Gastrocnemius medialis (tissue), 4 donors: ENCODE measurements at regions not wholly inside any gene's neighbourhood (a gene's known extent, or its start where the extent isn't known, plus 50 kb on each side); places are given as distances from the start of the nearest gene placed in this dataset.

Experiments used
- ATAC-seq, 2 donors: fragments of 150-250 bp; one replicate each; pipeline ENCODE4 v1.9.1; 2016
- DNase-seq, 2 donors: peaks; one replicate each; pipeline ENCODE4 v3.0.0-alpha.2; 2019
- H3K27ac ChIP-seq, 4 donors: fragments of 200-600 bp; sonication (generic); 1 replicate in 1 of 4; 2 replicates in 3 of 4; pipeline ENCODE4 v1.5.1; 2016 to 2018; ENCODE audit warnings: mild to moderate bottlenecking in 2 of 4, moderate library complexity in 1 of 4
- H3K27me3 ChIP-seq, 3 donors: fragments of 200-600 bp; sonication (generic) in 2 of 3; 1 replicate in 1 of 3; 2 replicates in 2 of 3; pipeline versions ENCODE4 v1.5.1 to v1.6.0; 2016 to 2019; ENCODE audit warnings: mild to moderate bottlenecking in 1 of 3, moderate library complexity in 1 of 3
- H3K36me3 ChIP-seq, 2 donors: fragments of 200-600 bp; sonication (generic) in 1 of 2; one replicate each; pipeline ENCODE4 v1.5.1; 2017 to 2018
- H3K4me1 ChIP-seq, 2 donors: fragments of 200-600 bp; sonication (generic) in 1 of 2; one replicate each; pipeline ENCODE4 v1.5.1; 2016 to 2017; ENCODE audit warnings: mild to moderate bottlenecking in 2 of 2
- H3K4me3 ChIP-seq, 4 donors: fragments of 200-600 bp; sonication (generic) in 3 of 4; 1 replicate in 1 of 4; 2 replicates in 3 of 4; pipeline ENCODE4 v1.5.1; 2016 to 2019; ENCODE audit warnings: mild to moderate bottlenecking in 2 of 4
- H3K9me3 ChIP-seq, 3 donors: fragments of 200-600 bp; sonication (generic) in 2 of 3; 1 replicate in 1 of 3; 2 replicates in 2 of 3; pipeline ENCODE4 v1.5.1; 2016 to 2019
- POLR2A ChIP-seq, 2 donors: fragments of 450-650 bp; IDR thresholded peaks; one replicate each; pipeline ENCODE4 v1.6.1; 2017; ENCODE audit warnings: antibody characterized with exemption in 2 of 2, mild to moderate bottlenecking in 2 of 2, moderate library complexity in 2 of 2
- in situ Hi-C, 4 donors: fragments of 200-750 bp; cut with MboI; loops; one replicate each; pipeline versions ENCODE4 v1.15.0 to v1.8.0; 2017; ENCODE audit warnings: low sequenced_read_pairs in 4 of 4
- intact Hi-C: fragments of 100-400 bp; cut with DNase I; formaldehyde crosslinking; loops from one replicate; pipeline ENCODE4 v1.15.1; 2023; ENCODE audit warnings: low total_unique reads
- TF ChIP-seq, protein P1 (sequence below), 5 experiments: fragments of 450-650 bp in 3 of 5; fragments of 200-600 bp in 2 of 5; sonication (generic) in 2 of 5; IDR thresholded peaks in 4 of 5; conservative IDR thresholded peaks in 1 of 5; 1 replicate in 4 of 5; 2 replicates in 1 of 5; pipeline ENCODE4 v1.5.1; 2016 to 2019; ENCODE audit warnings: antibody characterized with exemption in 5 of 5, mild to moderate bottlenecking in 3 of 5, moderate library complexity in 3 of 5

DNA sequence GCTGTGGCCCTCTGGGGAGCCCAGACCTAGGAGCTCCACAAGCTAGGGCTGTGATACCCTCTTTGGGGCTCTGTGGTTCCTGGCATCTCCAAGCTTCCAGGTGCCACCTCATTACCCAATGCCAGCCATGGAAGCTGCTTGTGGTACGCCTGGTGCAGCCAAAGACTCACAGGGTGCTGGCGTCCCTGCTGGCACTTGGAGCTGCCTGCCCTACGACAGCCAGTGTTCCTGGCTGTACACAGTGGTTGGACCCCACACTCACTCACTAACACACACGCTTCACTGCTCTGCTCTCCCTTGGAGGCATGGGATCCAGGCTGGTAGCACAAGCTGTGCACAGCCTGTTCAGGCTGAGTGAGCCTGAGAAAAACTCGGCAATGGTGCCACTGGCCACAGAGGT is 894.1 kb upstream of the PHF14 start:
- Histone ChIP-seq H3K9me3 (no peaks in the 10 kb centered on the region), H3K4me3 (no peak overlapping the region), H3K27ac (no peak overlapping the region), H3K4me1 (no peaks in the 10 kb centered on the region), H3K27me3 (no peaks in the 10 kb centered on the region), H3K36me3 (no peaks in the 10 kb centered on the region)
- ATAC-seq (no peak), DNase-seq (no peak)
- no peak for TF ChIP-seq POLR2A (IDR thresholded peaks at IDR 0.05)
- TF ChIP-seq, protein P1, sequence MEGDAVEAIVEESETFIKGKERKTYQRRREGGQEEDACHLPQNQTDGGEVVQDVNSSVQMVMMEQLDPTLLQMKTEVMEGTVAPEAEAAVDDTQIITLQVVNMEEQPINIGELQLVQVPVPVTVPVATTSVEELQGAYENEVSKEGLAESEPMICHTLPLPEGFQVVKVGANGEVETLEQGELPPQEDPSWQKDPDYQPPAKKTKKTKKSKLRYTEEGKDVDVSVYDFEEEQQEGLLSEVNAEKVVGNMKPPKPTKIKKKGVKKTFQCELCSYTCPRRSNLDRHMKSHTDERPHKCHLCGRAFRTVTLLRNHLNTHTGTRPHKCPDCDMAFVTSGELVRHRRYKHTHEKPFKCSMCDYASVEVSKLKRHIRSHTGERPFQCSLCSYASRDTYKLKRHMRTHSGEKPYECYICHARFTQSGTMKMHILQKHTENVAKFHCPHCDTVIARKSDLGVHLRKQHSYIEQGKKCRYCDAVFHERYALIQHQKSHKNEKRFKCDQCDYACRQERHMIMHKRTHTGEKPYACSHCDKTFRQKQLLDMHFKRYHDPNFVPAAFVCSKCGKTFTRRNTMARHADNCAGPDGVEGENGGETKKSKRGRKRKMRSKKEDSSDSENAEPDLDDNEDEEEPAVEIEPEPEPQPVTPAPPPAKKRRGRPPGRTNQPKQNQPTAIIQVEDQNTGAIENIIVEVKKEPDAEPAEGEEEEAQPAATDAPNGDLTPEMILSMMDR (IDR thresholded peaks at IDR 0.05 in 4 of 5, conservative IDR thresholded peaks at IDR 0.05 in 1 of 5): no peak
- intact Hi-C loops (no loop called here), in situ Hi-C loops (no loop called here)

DNA sequence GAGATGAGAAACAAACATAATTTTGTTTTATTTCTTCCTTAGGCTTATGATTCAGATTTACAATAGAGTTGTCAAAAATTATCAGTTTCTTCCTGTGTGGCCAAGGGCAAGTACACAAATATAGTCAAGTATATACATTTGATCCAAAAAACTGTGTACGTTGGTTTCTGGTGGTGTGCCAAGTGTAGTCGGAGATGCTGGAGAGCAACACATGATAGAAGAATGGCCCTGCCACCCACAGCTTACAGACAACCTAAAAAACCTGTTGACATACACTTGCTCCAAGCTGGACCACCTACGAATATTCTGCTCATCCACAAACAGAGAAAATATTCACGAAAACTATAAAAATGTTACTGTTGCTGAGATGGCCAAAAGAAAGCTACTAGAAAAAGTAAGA is 890.8 kb upstream of the PHF14 start:
- no peaks in the 10 kb centered on the region for H3K27me3 ChIP-seq
- DNase-seq (no peak), ATAC-seq (no peak)
- H3K9me3 ChIP-seq: no peaks in the 10 kb centered on the region
- in situ Hi-C loops (no loop called here), intact Hi-C loops (no loop called here)
- no peak overlapping the region for H3K4me3 ChIP-seq
- H3K4me1 ChIP-seq: no peaks in the 10 kb centered on the region
- TF ChIP-seq, protein P1 (IDR thresholded peaks at IDR 0.05 in 4 of 5, conservative IDR thresholded peaks at IDR 0.05 in 1 of 5): no peak
- TF ChIP-seq POLR2A (IDR thresholded peaks at IDR 0.05): no peak
- no peak overlapping the region for H3K27ac ChIP-seq
- no peaks in the 10 kb centered on the region for H3K36me3 ChIP-seq

DNA sequence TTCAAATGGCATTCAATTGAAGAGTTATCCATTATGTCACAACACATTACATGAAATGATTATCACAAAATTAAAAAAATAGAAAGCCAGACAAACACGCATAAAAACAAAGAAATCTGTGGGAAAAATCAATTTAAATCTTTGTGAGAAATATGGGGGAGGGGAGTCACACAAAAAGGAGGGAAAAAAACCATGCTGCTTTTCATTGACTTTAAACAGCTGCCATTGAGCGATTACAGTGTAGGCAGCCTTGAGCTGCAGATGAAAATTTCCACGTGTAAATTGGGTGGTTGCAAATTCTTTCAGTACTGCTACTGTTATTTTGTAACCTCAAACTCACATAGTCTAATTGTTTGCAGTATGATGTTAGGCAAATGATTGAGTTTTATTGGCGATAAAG is 889.9 kb upstream of the PHF14 start:
- H3K27me3 ChIP-seq: no peaks in the 10 kb centered on the region
- ATAC-seq: no peak
- intact Hi-C loops (no loop called here), in situ Hi-C loops (no loop called here)
- no peak overlapping the region for H3K4me3 ChIP-seq
- DNase-seq: no peak
- TF ChIP-seq, protein P1 (IDR thresholded peaks at IDR 0.05 in 4 of 5, conservative IDR thresholded peaks at IDR 0.05 in 1 of 5): no peak
- no peak for TF ChIP-seq POLR2A (IDR thresholded peaks at IDR 0.05)
- no peaks in the 10 kb centered on the region for H3K9me3 ChIP-seq
- H3K27ac ChIP-seq: no peak overlapping the region
- no peaks in the 10 kb centered on the region for H3K36me3 ChIP-seq
- H3K4me1 ChIP-seq: no peaks in the 10 kb centered on the region

DNA sequence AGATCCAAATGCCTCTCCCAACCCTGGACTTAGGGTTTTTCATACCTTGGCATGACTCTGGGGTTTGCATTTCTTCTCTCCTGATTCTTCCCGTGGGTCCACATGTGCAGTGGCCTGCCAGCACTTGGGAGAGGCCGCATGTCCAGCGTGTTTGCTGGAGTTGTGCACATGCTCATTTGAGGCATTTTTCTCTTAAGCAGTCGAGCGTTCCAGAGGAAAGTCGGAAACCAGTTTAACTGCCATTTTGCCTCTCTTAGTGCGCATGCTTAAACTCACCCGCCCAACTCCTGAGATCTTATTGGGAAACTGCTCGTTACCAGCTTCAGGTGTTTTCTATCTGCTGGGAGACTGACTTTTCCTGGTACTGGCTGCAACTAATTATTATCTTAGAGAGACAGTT is 888.4 kb upstream of the PHF14 start:
- Histone ChIP-seq H3K4me3 (no peak overlapping the region), H3K27ac (no peak overlapping the region), H3K4me1 (no peaks in the 10 kb centered on the region), H3K36me3 (no peaks in the 10 kb centered on the region), H3K9me3 (no peaks in the 10 kb centered on the region), H3K27me3 (no peaks in the 10 kb centered on the region)
- intact Hi-C loops (no loop called here), in situ Hi-C loops (no loop called here)
- no peak for DNase-seq
- TF ChIP-seq, protein P1 (IDR thresholded peaks at IDR 0.05 in 4 of 5, conservative IDR thresholded peaks at IDR 0.05 in 1 of 5): no peak
- no peak for TF ChIP-seq POLR2A (IDR thresholded peaks at IDR 0.05)
- ATAC-seq: no peak

DNA sequence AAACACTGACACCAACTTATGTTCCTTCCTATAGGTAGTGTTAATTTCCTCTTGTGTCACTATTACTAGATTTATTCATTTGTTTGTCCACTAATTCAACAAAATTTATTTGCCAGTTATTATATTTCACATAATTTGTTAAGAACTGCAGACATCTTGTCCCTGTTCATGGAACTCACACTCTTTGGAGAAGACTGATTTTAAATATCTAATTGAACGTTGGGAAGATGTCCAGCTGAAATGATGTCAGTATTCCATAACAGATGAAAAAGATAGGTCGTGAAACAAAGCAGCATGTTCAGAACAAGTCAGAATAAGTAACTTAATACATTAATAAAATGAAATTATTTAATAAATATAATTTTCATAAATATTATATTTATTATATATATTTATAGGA is 873.1 kb upstream of the PHF14 start:
- in situ Hi-C loops (no loop called here), intact Hi-C loops (no loop called here)
- no peaks in the 10 kb centered on the region for H3K9me3 ChIP-seq
- H3K27me3 ChIP-seq: no peaks in the 10 kb centered on the region
- no peaks in the 10 kb centered on the region for H3K36me3 ChIP-seq
- ATAC-seq: no peak
- H3K27ac ChIP-seq: no peak overlapping the region
- H3K4me1 ChIP-seq: no peaks in the 10 kb centered on the region
- H3K4me3 ChIP-seq: no peak overlapping the region
- TF ChIP-seq, protein P1 (IDR thresholded peaks at IDR 0.05 in 4 of 5, conservative IDR thresholded peaks at IDR 0.05 in 1 of 5): no peak
- no peak for TF ChIP-seq POLR2A (IDR thresholded peaks at IDR 0.05)
- DNase-seq: no peak
